GM18511 (cell line): ENCODE measurements at regions not wholly inside any gene's neighbourhood (a gene's known extent, or its start where the extent isn't known, plus 50 kb on each side); places are given as distances from the start of the nearest gene placed in this dataset.
"Not testable (repeated sequence)": the region's sequence is repeated elsewhere in the genome, so short reads cannot be mapped to it uniquely, and the experiment has no call there.

Experiments used
- ATAC-seq: cut with Tn5 transposase; IDR thresholded peaks from one replicate; pipeline ENCODE4 v1.9.1; 2021; ENCODE audit warnings: mild to moderate bottlenecking, moderate library complexity; ENCODE audit not compliant: unreplicated experiment

DNA sequence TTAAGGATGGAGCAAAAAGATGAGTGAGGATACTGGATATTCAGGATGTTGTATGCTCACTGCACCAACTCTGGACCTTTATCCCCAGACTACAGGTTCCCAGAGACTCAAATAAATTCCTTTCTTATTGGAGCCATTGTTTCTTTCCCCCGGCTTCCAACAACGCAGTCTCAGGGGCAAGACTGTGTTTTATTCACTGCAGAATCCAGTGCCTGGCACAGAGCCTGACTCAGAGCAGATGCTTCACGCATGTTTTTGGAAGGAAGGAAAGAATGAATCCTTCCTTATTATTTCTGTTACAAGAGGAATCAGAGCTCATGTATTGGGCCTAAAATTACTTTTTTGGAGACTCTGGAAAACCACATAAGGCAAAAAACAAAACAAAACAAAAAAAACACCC lies 96.0 kb upstream of the VGLL4 start:
- no peak for ATAC-seq

DNA sequence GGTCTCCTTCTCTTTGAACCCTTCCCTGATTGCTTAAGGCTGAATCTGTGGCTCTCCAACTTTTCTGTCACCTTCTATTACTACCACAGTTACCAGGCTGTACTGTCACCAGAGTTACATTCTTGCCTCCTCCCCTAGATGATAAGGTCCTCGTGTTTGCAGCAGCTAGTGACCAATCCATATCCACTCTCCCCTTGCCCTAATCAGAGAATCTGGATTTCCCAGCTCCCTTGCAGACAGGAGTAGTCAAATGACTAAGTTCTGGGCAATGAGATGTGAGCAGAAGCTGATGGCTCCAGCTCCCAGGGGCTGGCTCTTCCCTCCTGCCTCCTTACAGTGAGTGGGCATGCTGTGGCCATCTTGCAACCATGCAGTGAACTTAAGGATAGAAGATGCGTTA lies 95.4 kb upstream of the VGLL4 start:
- ATAC-seq, result no peak

DNA sequence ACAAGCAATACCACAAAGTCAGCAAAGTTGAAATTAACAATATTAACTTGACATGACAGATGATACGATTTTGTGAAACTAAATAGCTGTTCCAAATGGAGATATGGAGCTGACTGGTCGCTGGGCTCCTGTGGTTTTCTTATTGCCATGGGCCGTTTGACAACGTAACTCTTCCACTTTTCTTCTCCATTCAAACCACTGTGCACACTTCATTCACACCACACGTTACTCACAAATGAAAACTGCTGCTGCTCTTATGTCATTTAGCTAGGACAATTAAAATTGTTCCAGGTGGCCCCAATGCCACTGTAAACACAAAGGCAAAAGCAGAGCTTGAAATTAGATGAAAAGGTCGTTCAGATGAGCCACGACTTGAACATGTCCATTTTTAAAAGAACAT lies 94.0 kb upstream of the VGLL4 start:
- no peak for ATAC-seq

DNA sequence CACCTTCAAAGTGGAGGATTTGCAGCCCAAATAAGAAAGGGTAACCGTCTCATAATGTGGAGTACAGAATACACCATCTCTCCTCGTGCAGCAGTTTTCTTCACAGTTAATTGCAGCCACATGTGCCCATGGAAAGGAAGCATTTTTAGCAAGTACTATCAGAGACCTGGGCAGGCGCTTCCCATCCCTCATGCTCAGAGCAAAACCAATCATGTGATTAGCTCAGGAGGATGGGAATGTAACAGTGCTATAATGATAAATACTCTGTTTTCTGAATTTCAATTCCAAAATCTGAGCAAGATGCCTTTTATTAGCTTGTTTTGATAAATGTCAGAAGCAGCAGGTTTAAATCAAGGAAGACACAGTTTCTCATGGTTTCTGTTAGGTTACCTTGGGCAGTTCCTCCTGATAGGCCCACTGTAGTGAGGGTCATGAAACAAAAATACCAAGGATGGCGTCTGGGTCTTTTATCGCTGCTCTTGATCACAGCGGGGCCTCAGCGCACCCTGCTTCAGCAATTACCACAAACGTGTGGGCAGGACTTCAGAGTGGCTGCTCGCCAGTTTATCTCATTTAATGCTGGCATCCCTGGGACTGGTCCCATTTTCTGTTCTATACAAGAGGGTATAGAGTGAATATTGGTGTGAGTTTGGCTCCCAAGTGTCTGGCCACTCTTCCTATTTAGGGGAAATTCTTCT lies 92.6 kb upstream of the VGLL4 start:
- no peak for ATAC-seq

- no peak for ATAC-seq
Observed at GRCh38 chr3:11735638-11736037, 91.9 kb upstream of the VGLL4 start.

DNA sequence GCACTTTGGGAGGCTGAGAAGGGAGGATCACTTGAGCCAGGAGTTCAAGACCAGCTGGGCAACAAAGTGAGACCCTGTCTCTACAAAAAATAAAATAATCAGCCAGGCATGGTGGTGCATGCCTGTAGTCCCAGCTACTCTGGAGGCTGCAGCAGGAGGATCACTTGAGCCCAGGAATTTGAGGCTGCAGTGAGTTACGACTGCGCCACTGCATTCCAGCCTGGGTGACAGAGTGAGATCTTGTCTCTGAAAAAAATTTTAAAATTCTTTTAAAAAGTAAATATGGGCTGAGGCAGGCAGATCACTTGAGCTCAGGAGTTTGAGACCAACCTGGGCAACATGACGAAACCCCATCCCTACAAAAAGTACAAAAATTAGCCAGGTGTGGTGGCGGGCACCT lies 91.4 kb upstream of the VGLL4 start:
- ATAC-seq, result not testable (repeated sequence)

- no peak for ATAC-seq
Observed at GRCh38 chr3:11733914-11734313, 90.2 kb upstream of the VGLL4 start.

GRCh38 chr3:11727207-11727606 lies 83.5 kb upstream of the VGLL4 start:
- no peak for ATAC-seq

DNA sequence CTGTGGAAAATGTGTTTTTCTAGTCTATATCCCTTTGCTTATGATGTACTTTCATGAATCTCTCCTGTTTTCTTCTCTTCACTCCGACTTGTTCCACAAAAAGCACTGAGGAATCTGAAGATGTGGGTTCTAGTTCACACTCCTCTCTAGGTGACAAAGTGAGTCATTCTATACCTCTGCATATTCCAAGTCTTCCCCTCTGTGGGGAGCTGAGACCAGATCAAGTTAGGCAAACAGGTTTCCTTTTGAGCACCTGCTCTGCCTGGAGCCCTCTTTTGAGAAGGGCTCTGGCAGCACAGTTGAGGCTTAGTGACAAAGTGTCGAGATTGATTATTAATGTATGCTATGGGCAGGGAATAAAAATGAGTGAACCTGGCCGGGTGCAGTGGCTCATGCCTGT lies 82.4 kb upstream of the VGLL4 start:
- no peak for ATAC-seq

DNA sequence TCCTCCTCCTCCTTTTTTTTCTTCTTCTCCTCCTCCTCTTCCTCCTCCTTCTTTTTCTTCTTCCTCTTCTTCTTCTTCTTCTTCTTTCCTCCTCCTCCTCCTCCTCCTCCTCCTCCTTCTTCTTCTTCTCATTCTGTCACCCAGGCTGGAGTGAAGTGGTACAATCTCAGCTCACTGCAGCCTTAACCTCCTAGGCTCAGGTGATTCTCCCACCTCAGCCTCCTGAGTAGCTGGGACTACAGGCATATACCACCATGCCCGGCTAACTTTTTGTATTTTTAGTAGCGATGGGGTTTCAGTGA lies 81.6 kb upstream of the VGLL4 start:
- ATAC-seq, result not testable (repeated sequence)

- ATAC-seq, result peak; percentile 54
Observed at GRCh38 chr3:11724615-11725339, 81.1 kb upstream of the VGLL4 start.

GRCh38 chr3:11721479-11721878 lies 77.8 kb upstream of the VGLL4 start:
- no peak for ATAC-seq

GRCh38 chr3:11720917-11721411 lies 77.2 kb upstream of the VGLL4 start:
- no peak for ATAC-seq

DNA sequence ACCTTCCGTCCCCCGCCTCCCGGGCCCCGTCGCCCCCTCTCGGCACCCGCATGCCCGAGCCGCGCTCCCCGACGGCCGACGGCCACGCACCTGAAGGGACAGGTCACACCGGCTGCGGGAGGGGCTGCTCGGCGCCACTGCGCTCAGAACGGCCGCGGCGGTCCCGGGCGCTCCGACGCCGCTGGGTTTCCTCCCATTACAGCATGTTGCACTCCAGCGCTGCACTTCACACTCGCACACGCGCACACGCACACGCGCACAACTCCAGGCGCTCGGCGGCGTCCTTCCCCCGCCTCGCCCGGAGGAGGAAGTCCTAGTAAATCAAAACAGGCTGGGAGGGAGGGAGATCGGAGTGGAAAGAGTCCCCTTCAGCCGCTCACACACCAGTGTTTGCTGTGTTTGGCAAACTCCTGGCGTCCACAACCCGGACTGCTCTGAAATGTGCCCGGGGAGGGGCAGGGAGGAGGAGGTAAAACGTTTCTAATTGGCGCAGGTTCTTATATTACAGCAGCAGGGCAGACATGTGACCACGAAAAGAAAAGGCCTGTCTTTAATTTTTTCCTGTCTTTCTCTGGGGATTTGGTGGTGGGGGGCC lies 76.7 kb upstream of the VGLL4 start:
- ATAC-seq, result peak; percentile 35

- peak; percentile 67 for ATAC-seq
Observed at GRCh38 chr3:11719406-11720303, 75.9 kb upstream of the VGLL4 start.

DNA sequence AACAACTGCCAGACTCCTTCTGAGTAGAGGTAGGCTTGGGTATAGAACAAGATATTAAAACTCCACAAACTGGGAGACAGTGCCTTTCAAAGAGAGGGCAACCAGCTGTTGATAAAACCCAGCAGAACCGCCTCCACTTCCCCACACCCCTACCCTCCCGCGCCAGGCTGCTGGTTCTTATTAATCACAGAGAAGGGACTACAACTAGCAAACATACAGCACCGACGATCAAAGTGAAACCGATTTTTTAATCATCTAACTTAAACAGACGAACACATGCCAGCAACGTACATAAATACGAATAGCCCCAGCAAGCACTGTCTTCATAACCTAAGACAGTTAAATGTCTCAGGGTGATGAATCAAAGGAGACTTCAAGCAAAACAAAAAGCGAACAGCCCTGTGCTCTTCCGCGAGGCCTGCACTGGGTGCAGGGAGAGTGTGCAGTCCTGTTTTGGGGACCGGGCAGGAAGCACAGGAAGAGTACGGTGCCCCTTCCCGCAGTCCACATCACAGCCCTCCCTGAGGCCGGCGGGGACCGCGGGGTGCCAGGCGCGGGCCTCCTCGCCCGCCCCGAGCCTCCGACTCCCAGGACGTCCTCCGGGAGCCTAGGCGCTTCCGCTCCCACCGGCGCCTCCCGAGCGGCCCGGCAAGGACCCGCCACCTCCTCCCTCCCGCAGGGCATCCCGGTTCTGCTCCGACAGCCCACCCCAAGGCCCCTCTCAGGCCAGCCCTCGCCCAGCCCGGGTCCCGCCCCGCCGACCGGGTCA lies 75.1 kb upstream of the VGLL4 start:
- peak; percentile 36 for ATAC-seq

- ATAC-seq, result peak; percentile 17
Observed at GRCh38 chr3:11717768-11718636, 74.3 kb upstream of the VGLL4 start.

DNA sequence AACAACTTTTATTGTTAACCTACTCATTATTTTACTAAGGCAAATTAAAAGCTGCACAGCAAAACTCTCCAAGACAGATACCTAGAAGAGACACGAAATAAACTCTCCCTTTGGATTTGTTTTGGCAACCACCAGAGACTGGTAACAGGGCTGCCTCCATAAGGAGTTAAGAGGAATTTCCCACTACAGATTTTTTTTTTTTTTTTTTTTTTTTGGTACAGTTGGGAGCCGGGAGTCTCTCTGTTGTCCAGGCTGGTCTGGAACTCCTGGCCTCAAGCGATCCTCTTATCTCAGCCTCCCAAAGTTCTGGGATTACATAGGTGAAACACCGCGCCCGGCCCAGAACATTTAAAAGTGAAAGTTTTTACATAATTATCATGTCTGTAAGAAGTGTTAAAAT lies 73.6 kb upstream of the VGLL4 start:
- ATAC-seq, result no peak

DNA sequence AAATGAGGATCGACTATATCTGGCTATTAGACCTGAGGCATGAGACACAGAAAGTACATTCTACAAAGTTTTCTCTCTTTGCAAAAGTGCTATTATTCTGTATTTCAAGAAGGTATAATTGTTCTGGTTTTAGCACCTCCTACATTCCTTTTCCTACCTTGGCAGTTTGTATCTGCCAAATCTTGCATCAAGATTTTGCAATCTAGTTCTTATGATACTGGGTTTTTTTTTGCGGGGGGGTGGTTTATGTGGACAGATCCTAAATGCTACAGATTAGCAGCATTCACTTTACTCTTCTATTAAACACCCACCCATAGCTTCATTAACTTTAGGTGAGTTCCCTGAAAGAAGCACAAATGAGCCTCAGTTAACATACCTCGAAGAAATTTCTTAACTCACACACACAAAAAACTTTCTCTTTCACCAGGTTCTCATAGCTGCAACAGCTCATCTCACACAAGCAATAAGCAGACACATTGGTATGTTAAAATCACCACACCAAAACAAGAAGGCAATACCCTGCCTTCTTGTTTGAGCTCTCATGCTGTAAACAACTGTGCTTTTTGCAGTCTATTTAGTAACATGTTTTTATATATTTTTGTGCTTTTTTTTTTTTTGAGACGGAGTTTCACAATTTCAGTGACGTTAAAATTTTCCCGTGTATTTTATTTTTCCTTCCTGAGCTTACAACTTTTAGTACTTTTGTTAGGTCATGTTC lies 73.0 kb upstream of the VGLL4 start:
- no peak for ATAC-seq
